ENCODE measurements at regions not wholly inside any gene's neighbourhood (a gene's known extent, or its start where the extent isn't known, plus 50 kb on each side); places are given as distances from the start of the nearest gene placed in this dataset.

GRCh38 chr6:67630146-67630545 lies 1004.9 kb upstream of the ADGRB3 start:
- no peaks in the 10 kb centered on the region for H3K36me3 Mint-ChIP-seq (ENCODE audit: low read depth)
- H3K9me3 Mint-ChIP-seq: peaks cover 9% of the 10 kb centered on the region
- no peak overlapping the region for H3K4me3 Mint-ChIP-seq
- peaks cover 17% of the 10 kb centered on the region for H3K4me1 Mint-ChIP-seq
- peak overlapping the region; percentile 50 to 92 (median 84) for H3K27ac Mint-ChIP-seq
- no peaks in the 10 kb centered on the region for H3K27me3 Mint-ChIP-seq (ENCODE audit: low read depth)
- no peak for TF ChIP-seq CTCF (IDR thresholded peaks at IDR 0.05; ENCODE audit: unreplicated experiment in 3 of 3)

DNA sequence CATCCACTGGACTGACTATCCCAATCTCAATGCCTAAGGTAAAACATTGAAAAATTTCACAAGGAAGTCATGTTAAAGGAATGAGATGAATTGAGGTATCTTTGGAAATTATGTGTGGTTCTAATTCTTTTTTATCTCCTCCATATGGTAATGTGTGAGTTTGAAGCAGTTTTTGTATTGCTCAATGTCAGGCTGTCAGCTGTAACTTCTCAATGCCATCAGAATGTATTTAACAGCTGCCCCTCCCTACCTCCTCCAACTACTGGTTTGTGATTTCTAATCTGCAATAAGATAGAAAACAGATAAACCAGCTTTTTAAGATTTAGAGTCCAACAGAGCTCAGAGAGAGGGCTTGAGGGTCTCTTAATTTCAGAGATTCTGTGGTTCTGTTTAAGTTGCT lies 1005.8 kb upstream of the ADGRB3 start:
- H3K4me1 Mint-ChIP-seq: peaks cover 17% of the 10 kb centered on the region
- H3K27ac Mint-ChIP-seq: peak overlapping the region in 2 of 3 experiments; percentile 45 to 92
- TF ChIP-seq CTCF (IDR thresholded peaks at IDR 0.05; ENCODE audit: unreplicated experiment in 3 of 3): no peak
- H3K27me3 Mint-ChIP-seq (ENCODE audit: low read depth): no peaks in the 10 kb centered on the region
- H3K9me3 Mint-ChIP-seq: peaks cover 5% of the 10 kb centered on the region
- no peaks in the 10 kb centered on the region for H3K36me3 Mint-ChIP-seq (ENCODE audit: low read depth)
- H3K4me3 Mint-ChIP-seq: no peak overlapping the region

GRCh38 chr6:67615796-67616195 lies 1019.3 kb upstream of the ADGRB3 start:
- TF ChIP-seq CTCF (IDR thresholded peaks at IDR 0.05; ENCODE audit: unreplicated experiment in 3 of 3): no peak
- Mint-ChIP-seq H3K9me3 (peaks cover 2% of the 10 kb centered on the region), H3K27ac (no peak overlapping the region), H3K36me3 (ENCODE audit: low read depth) (no peaks in the 10 kb centered on the region), H3K4me1 (no peaks in the 10 kb centered on the region), H3K4me3 (no peak overlapping the region), H3K27me3 (ENCODE audit: low read depth) (no peaks in the 10 kb centered on the region)

DNA sequence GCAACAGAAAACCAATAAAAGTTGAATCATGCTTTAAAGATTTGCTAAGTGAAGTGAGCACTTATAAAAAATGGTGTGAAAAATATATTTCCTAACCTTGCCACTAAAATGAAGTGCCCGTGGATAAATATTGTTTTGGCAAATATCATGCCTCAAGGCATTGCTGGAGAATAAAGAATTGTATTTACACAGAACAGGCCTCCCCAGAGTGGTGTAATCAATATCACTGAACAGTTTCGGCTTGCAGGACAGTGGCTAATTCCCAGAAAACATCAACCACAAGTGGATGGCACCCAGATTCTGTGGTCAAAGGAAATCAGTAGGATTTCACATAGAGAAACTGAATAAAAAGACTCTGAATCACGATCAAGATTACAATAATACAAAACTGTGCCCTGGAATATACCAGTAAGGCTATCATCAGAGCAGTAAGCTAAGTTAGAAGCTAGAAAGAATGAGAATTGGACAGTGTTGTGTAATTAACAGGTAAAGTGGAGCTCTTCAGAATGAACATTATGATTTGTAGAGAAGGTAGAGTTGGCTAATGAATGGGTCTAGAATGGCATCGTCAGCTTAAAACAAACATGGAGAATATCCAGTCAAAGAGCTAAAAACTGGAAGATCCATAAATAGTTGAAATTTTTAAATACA lies 1026.9 kb upstream of the ADGRB3 start:
- H3K27me3 Mint-ChIP-seq (ENCODE audit: low read depth): no peaks in the 10 kb centered on the region
- no peaks in the 10 kb centered on the region for H3K36me3 Mint-ChIP-seq (ENCODE audit: low read depth)
- H3K9me3 Mint-ChIP-seq: no peaks in the 10 kb centered on the region
- no peak for TF ChIP-seq CTCF (IDR thresholded peaks at IDR 0.05; ENCODE audit: unreplicated experiment in 3 of 3)
- no peaks in the 10 kb centered on the region for H3K4me1 Mint-ChIP-seq
- H3K4me3 Mint-ChIP-seq: no peak overlapping the region
- H3K27ac Mint-ChIP-seq: peak overlapping the region in 1 of 3 experiments; percentile 66

- no peaks in the 10 kb centered on the region for H3K36me3 Mint-ChIP-seq (ENCODE audit: low read depth)
- H3K27me3 Mint-ChIP-seq (ENCODE audit: low read depth): no peaks in the 10 kb centered on the region
- no peaks in the 10 kb centered on the region for H3K9me3 Mint-ChIP-seq
- peak overlapping the region in 2 of 3 experiments; percentile 65 to 66 for H3K27ac Mint-ChIP-seq
- H3K4me1 Mint-ChIP-seq: no peaks in the 10 kb centered on the region
- no peak for TF ChIP-seq CTCF (IDR thresholded peaks at IDR 0.05; ENCODE audit: unreplicated experiment in 3 of 3)
- H3K4me3 Mint-ChIP-seq: no peak overlapping the region
Observed at GRCh38 chr6:67606906-67607828, 1027.9 kb upstream of the ADGRB3 start.

All from nephron (organoid).